T1000 (cell line): ENCODE measurements at regions not wholly inside any gene's neighbourhood (a gene's known extent, or its start where the extent isn't known, plus 50 kb on each side); places are given as distances from the start of the nearest gene placed in this dataset.
A peak's percentile ranks its signal among the peaks of the same experiment; 100 is the strongest.
"Not testable (repeated sequence)": the region's sequence is repeated elsewhere in the genome, so short reads cannot be mapped to it uniquely, and the experiment has no call there.

ENCODE experiments used
- DNase-seq: peaks from one replicate; lab custom pipeline; 2025; ENCODE audit warnings: mixed read lengths; lab: John Stamatoyannopoulos, UW

- DNase-seq, result no peak
These were observed 90.6 kb downstream of the CRYGS start for GRCh38 chr3:186453531-186453930.

- DNase-seq, result peak; percentile 57
These were observed 90.5 kb upstream of the DGKG start for GRCh38 chr3:186452517-186452916.

- DNase-seq, result no peak
These were observed 89.3 kb upstream of the DGKG start for GRCh38 chr3:186451371-186451770.

GRCh38 chr3:186444974-186445373, 82.9 kb upstream of the DGKG start:
- DNase-seq, result no peak

- DNase-seq, result no peak
These were observed 82.3 kb upstream of the DGKG start for GRCh38 chr3:186444288-186444687.

- not testable (repeated sequence) for DNase-seq
These were observed 80.9 kb upstream of the DGKG start for GRCh38 chr3:186442979-186443378.

GRCh38 chr3:186442162-186442561, 80.1 kb upstream of the DGKG start:
- no peak for DNase-seq

GRCh38 chr3:186440891-186441290, 78.9 kb upstream of the DGKG start:
- DNase-seq, result no peak

- DNase-seq, result no peak
These were observed 77.7 kb upstream of the DGKG start for GRCh38 chr3:186439725-186440124.

- DNase-seq, result not testable (repeated sequence)
These were observed 73.3 kb upstream of the DGKG start for GRCh38 chr3:186435332-186435731.

GRCh38 chr3:186432944-186433732, 71.1 kb upstream of the DGKG start:
- no peak for DNase-seq

- DNase-seq, result peak; percentile 33
These were observed 70.2 kb upstream of the DGKG start for GRCh38 chr3:186432189-186432588.

- no peak for DNase-seq
These were observed 65.7 kb upstream of the DGKG start for GRCh38 chr3:186427627-186428281.

GRCh38 chr3:186425788-186426730, 64.0 kb upstream of the DGKG start:
- peak; percentile 32 for DNase-seq

GRCh38 chr3:186421946-186422345, 59.9 kb upstream of the DGKG start:
- no peak for DNase-seq

GRCh38 chr3:186418671-186419145, 56.7 kb upstream of the DGKG start:
- DNase-seq, result no peak

- peak; percentile 33 for DNase-seq
These were observed 55.8 kb upstream of the DGKG start for GRCh38 chr3:186417791-186418190.

- DNase-seq, result no peak
These were observed 52.8 kb upstream of the DGKG start for GRCh38 chr3:186414735-186415419.

GRCh38 chr3:186413615-186414415, 51.8 kb upstream of the DGKG start:
- no peak for DNase-seq

GRCh38 chr3:186411994-186412393, 50.0 kb upstream of the DGKG start:
- DNase-seq, result no peak
